Trophoblast cell (in vitro differentiated cells and primary cell): ENCODE measurements at regions not wholly inside any gene's neighbourhood (a gene's known extent, or its start where the extent isn't known, plus 50 kb on each side); places are given as distances from the start of the nearest gene placed in this dataset.

Source experiments
- DNase-seq, 2 donors: peaks; one replicate each; pipeline ENCODE4 v3.0.0-alpha.2; 2016
- H2AFZ ChIP-seq: 2 replicates; pipeline ENCODE4 v1.6.1; 2013; ENCODE audit warnings: low read length, moderate library complexity, mild to moderate bottlenecking; ENCODE audit not compliant: insufficient read depth, poor library complexity
- H2AK5ac ChIP-seq: 2 replicates; pipeline ENCODE4 v1.6.1; 2013; ENCODE audit warnings: mild to moderate bottlenecking, low read length
- H2BK120ac ChIP-seq: 2 replicates; pipeline ENCODE4 v1.6.1; 2013; ENCODE audit warnings: low read length, mild to moderate bottlenecking, moderate library complexity; ENCODE audit not compliant: insufficient read depth, poor library complexity
- H2BK12ac ChIP-seq: 2 replicates; pipeline ENCODE4 v1.6.1; 2013; ENCODE audit warnings: mild to moderate bottlenecking, low read length, moderate library complexity
- H2BK5ac ChIP-seq: 2 replicates; pipeline ENCODE4 v1.6.1; 2013; ENCODE audit warnings: low read length, low read depth, moderate library complexity, mild to moderate bottlenecking; ENCODE audit not compliant: poor library complexity
- H3K14ac ChIP-seq: 2 replicates; pipeline ENCODE4 v1.6.1; 2013; ENCODE audit warnings: mild to moderate bottlenecking, low read length
- H3K18ac ChIP-seq: 2 replicates; pipeline ENCODE4 v1.6.1; 2013; ENCODE audit warnings: mild to moderate bottlenecking, low read length
- H3K23ac ChIP-seq: 2 replicates; pipeline ENCODE4 v1.6.1; 2013; ENCODE audit warnings: low read length
- H3K27ac ChIP-seq: 2 replicates; pipeline ENCODE4 v1.5.1; 2013; ENCODE audit warnings: low read depth, mild to moderate bottlenecking, inconsistent platforms, low read length, moderate library complexity
- H3K27me3 ChIP-seq: 2 replicates; pipeline ENCODE4 v1.6.1; 2013; ENCODE audit warnings: inconsistent platforms, mild to moderate bottlenecking, low read length, moderate library complexity; ENCODE audit not compliant: insufficient read depth
- H3K36me3 ChIP-seq, 2 experiments: 1 replicate in 1 of 2; 2 replicates in 1 of 2; pipeline ENCODE4 v1.6.1; 2013; ENCODE audit warnings: low read length in 2 of 2, mild to moderate bottlenecking in 2 of 2, moderate library complexity in 1 of 2; ENCODE audit not compliant: insufficient read depth in 2 of 2, control insufficient read depth in 1 of 2
- H3K4ac ChIP-seq: 2 replicates; pipeline ENCODE4 v1.6.1; 2013; ENCODE audit warnings: low read depth, mild to moderate bottlenecking, low read length, moderate library complexity
- H3K4me1 ChIP-seq, 2 experiments: 1 replicate in 1 of 2; 2 replicates in 1 of 2; pipeline ENCODE4 v1.6.1; 2013; ENCODE audit warnings: low read length in 2 of 2, mild to moderate bottlenecking in 2 of 2, moderate library complexity in 1 of 2; ENCODE audit not compliant: insufficient read depth in 2 of 2, control insufficient read depth in 1 of 2
- H3K4me2 ChIP-seq: 2 replicates; pipeline ENCODE4 v1.6.1; 2013; ENCODE audit warnings: inconsistent platforms, mild to moderate bottlenecking, low read length, moderate library complexity
- H3K4me3 ChIP-seq: 2 replicates; pipeline ENCODE4 v1.5.1; 2013; ENCODE audit warnings: mild to moderate bottlenecking, low read depth, low read length, inconsistent platforms
- H3K79me1 ChIP-seq: one replicate; pipeline ENCODE4 v1.6.1; 2013; ENCODE audit warnings: low read length
- H3K79me2 ChIP-seq: 2 replicates; pipeline ENCODE4 v1.6.1; 2013; ENCODE audit warnings: low read length, mild to moderate bottlenecking; ENCODE audit not compliant: control insufficient read depth, insufficient read depth, poor library complexity
- H3K9ac ChIP-seq: 2 replicates; pipeline ENCODE4 v1.6.1; 2013; ENCODE audit warnings: mild to moderate bottlenecking, low read length
- H3K9me3 ChIP-seq: 2 replicates; pipeline ENCODE4 v1.6.1; 2013; ENCODE audit warnings: low read depth, mild to moderate bottlenecking, control low read depth, inconsistent platforms, low read length; ENCODE audit not compliant: insufficient read depth
- H4K12ac ChIP-seq: 2 replicates; pipeline ENCODE4 v1.6.1; 2013; ENCODE audit warnings: low read depth, mild to moderate bottlenecking, low read length, moderate library complexity
- H4K8ac ChIP-seq: 2 replicates; pipeline ENCODE4 v1.6.1; 2013; ENCODE audit warnings: low read depth, mild to moderate bottlenecking, low read length, moderate library complexity
- H4K91ac ChIP-seq: one replicate; pipeline ENCODE4 v1.6.1; 2013; ENCODE audit warnings: low read depth, mild to moderate bottlenecking, low read length, moderate library complexity
- WGBS: extraction: QIAGEN DNeasy Blood & Tissue Kit; methylation state at CpG from one replicate; pipeline ENCODE4 v1.1.7; 2013; ENCODE audit warnings: missing lambda C conversion rate; ENCODE audit not compliant: insufficient read length, insufficient coverage; ENCODE audit errors: extremely low coverage; 5-methylcytosine and 5-hydroxymethylcytosine counted together

DNA sequence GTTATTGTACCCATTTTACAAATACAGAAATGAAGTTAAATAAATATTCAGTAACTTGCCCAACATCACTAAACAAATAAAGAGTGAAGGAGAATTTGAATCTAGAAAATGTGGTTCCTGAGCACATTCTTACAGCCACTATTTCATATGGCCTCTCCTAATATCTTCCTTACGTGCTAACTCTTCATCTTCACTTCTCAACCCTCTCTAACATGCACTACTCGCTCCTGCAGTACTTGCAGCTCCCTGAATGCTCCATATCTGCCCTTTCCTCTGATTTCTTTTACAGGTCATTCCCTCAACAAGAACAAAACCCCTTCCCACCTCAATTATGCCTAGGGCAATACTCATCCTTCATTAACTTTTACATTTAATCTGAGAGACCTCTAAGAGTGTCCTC, 711.5 kb downstream of the CETN3 start:
- no peaks in the 10 kb centered on the region for H3K27me3 ChIP-seq
- no peaks in the 10 kb centered on the region for H3K79me1 ChIP-seq
- H3K4me3 ChIP-seq: no peak overlapping the region
- H2BK12ac ChIP-seq: no peak overlapping the region
- H3K27ac ChIP-seq: no peak overlapping the region
- no peak overlapping the region for H3K23ac ChIP-seq
- no peak overlapping the region for H4K8ac ChIP-seq
- H4K91ac ChIP-seq: no peak overlapping the region
- no peak overlapping the region for H2BK120ac ChIP-seq
- no peak overlapping the region for H2BK5ac ChIP-seq
- H3K36me3 ChIP-seq: no peaks in the 10 kb centered on the region
- H4K12ac ChIP-seq: no peak overlapping the region
- H3K4me1 ChIP-seq: peaks cover 0 to 1% of the 10 kb centered on the region in 2 experiments
- H3K79me2 ChIP-seq: no peaks in the 10 kb centered on the region
- 100% methylated on average over 1 of the region's 2 CpGs for WGBS
- no peak overlapping the region for H3K18ac ChIP-seq
- no peak overlapping the region for H3K14ac ChIP-seq
- H2AK5ac ChIP-seq: no peak overlapping the region
- H3K9me3 ChIP-seq: no peaks in the 10 kb centered on the region
- no peak overlapping the region for H3K4me2 ChIP-seq
- no peak overlapping the region for H3K4ac ChIP-seq
- H3K9ac ChIP-seq: no peak overlapping the region
- no peak for DNase-seq
- no peak overlapping the region for H2AFZ ChIP-seq

GRCh38 chr5:89697581-89697980, 712.0 kb downstream of the CETN3 start:
- Histone ChIP-seq H4K91ac (no peak overlapping the region), H3K18ac (no peak overlapping the region), H3K4me1 (peaks cover 0 to 1% of the 10 kb centered on the region in 2 experiments), H3K4ac (no peak overlapping the region), H3K36me3 (no peaks in the 10 kb centered on the region), H3K4me2 (no peak overlapping the region), H3K79me2 (no peaks in the 10 kb centered on the region), H2AK5ac (no peak overlapping the region), H2BK12ac (no peak overlapping the region), H3K27me3 (no peaks in the 10 kb centered on the region), H3K9ac (no peak overlapping the region), H3K79me1 (no peaks in the 10 kb centered on the region), H3K27ac (no peak overlapping the region), H3K23ac (no peak overlapping the region), H3K4me3 (no peak overlapping the region), H4K8ac (no peak overlapping the region), H4K12ac (no peak overlapping the region), H3K9me3 (no peaks in the 10 kb centered on the region), H3K14ac (no peak overlapping the region), H2AFZ (no peak overlapping the region), H2BK5ac (no peak overlapping the region), H2BK120ac (no peak overlapping the region)
- WGBS: no CpG with 5 or more reads among the region's 1 CpG
- DNase-seq: no peak

- Histone ChIP-seq H3K4ac (no peak overlapping the region), H2AFZ (no peak overlapping the region), H2BK120ac (no peak overlapping the region), H3K18ac (no peak overlapping the region), H4K91ac (no peak overlapping the region), H3K36me3 (no peaks in the 10 kb centered on the region), H3K27ac (no peak overlapping the region), H3K79me1 (no peaks in the 10 kb centered on the region), H2BK5ac (no peak overlapping the region), H3K9me3 (no peaks in the 10 kb centered on the region), H3K4me2 (no peak overlapping the region), H3K4me1 (peaks cover 0 to 1% of the 10 kb centered on the region in 2 experiments), H3K23ac (no peak overlapping the region), H3K14ac (no peak overlapping the region), H3K9ac (no peak overlapping the region), H4K8ac (no peak overlapping the region), H3K4me3 (no peak overlapping the region), H2BK12ac (no peak overlapping the region), H3K79me2 (no peaks in the 10 kb centered on the region), H4K12ac (no peak overlapping the region), H3K27me3 (no peaks in the 10 kb centered on the region), H2AK5ac (no peak overlapping the region)
- DNase-seq: peak in 1 of 2 donors; percentile 51
- no CpG with 5 or more reads among the region's 1 CpG for WGBS
Measured at GRCh38 chr5:89695371-89695770, 714.2 kb downstream of the CETN3 start.

- Histone ChIP-seq H2AK5ac (no peak overlapping the region), H4K12ac (no peak overlapping the region), H3K23ac (no peak overlapping the region), H3K27me3 (no peaks in the 10 kb centered on the region), H3K9me3 (no peaks in the 10 kb centered on the region), H2BK5ac (no peak overlapping the region), H3K36me3 (no peaks in the 10 kb centered on the region), H3K14ac (no peak overlapping the region), H2BK12ac (no peak overlapping the region), H4K8ac (no peak overlapping the region), H3K27ac (no peak overlapping the region), H3K79me1 (no peaks in the 10 kb centered on the region), H4K91ac (no peak overlapping the region), H3K4me3 (no peak overlapping the region), H3K4me1 (peaks cover 0 to 1% of the 10 kb centered on the region in 2 experiments), H3K4me2 (no peak overlapping the region), H3K79me2 (no peaks in the 10 kb centered on the region), H2BK120ac (no peak overlapping the region), H2AFZ (no peak overlapping the region), H3K18ac (no peak overlapping the region), H3K9ac (no peak overlapping the region), H3K4ac (no peak overlapping the region)
- no CpG with 5 or more reads among the region's 3 CpGs for WGBS
- DNase-seq: peak; percentile 1 to 52
Measured at GRCh38 chr5:89694026-89694550, 715.5 kb downstream of the CETN3 start.
